ENCODE measurements at regions not wholly inside any gene's neighbourhood (a gene's known extent, or its start where the extent isn't known, plus 50 kb on each side); places are given as distances from the start of the nearest gene placed in this dataset.

DNA sequence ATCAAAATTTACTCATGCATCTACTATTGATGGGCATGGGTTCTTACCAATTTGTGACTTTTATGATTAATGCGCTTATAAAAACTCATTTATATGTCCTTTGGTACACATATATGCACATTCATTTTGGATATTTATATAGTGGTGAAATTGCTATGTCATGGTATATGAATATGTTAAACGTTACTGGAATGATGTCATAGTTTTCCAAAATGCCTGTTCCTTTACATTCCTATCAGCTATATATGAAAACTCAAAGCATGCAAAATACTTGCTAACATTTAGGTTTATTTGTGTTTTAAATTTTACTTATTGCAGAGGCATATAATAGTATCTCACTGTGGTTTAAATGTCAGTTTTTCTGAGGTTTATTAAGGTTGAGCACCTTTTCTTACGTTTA, 1403.1 kb downstream of the HACE1 start:
- no peak overlapping the region for H3K27ac Mint-ChIP-seq (ENCODE audit: unreplicated experiment)
- TF ChIP-seq, protein P1, sequence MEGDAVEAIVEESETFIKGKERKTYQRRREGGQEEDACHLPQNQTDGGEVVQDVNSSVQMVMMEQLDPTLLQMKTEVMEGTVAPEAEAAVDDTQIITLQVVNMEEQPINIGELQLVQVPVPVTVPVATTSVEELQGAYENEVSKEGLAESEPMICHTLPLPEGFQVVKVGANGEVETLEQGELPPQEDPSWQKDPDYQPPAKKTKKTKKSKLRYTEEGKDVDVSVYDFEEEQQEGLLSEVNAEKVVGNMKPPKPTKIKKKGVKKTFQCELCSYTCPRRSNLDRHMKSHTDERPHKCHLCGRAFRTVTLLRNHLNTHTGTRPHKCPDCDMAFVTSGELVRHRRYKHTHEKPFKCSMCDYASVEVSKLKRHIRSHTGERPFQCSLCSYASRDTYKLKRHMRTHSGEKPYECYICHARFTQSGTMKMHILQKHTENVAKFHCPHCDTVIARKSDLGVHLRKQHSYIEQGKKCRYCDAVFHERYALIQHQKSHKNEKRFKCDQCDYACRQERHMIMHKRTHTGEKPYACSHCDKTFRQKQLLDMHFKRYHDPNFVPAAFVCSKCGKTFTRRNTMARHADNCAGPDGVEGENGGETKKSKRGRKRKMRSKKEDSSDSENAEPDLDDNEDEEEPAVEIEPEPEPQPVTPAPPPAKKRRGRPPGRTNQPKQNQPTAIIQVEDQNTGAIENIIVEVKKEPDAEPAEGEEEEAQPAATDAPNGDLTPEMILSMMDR (IDR thresholded peaks at IDR 0.05; ENCODE audit: partially characterized antibody, unreplicated experiment) = no peak
- no peaks in the 10 kb centered on the region for H3K36me3 Mint-ChIP-seq (ENCODE audit: unreplicated experiment)
- no peaks in the 10 kb centered on the region for H3K4me1 Mint-ChIP-seq (ENCODE audit: low read depth, unreplicated experiment)
- no peak overlapping the region for H3K4me3 Mint-ChIP-seq (ENCODE audit: unreplicated experiment)
- no peaks in the 10 kb centered on the region for H3K9me3 Mint-ChIP-seq (ENCODE audit: unreplicated experiment)
- no peak for DNase-seq
- peaks cover 2% of the 10 kb centered on the region for H3K27me3 Mint-ChIP-seq (ENCODE audit: unreplicated experiment)

DNA sequence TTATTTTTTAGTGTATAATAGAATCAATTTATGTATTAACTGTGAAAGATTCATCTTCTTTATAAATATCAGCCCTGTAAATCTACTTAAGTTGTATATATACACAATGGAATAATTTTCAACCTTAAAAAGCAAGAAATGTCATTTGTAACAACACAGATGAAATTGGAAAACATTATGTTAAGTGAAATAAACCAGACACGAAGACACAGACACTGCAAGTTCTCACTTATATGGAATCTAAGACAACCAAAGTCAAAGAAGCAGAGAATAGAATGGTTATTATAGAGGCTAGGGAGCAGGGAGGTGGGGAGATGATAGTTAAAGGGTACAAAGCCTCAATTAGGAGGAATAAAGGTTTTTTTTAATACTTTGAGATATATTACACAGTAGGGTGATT, 1404.4 kb downstream of the HACE1 start:
- peaks cover 2% of the 10 kb centered on the region for H3K27me3 Mint-ChIP-seq (ENCODE audit: unreplicated experiment)
- H3K4me1 Mint-ChIP-seq (ENCODE audit: low read depth, unreplicated experiment) = no peaks in the 10 kb centered on the region
- no peak overlapping the region for H3K27ac Mint-ChIP-seq (ENCODE audit: unreplicated experiment)
- no peaks in the 10 kb centered on the region for H3K9me3 Mint-ChIP-seq (ENCODE audit: unreplicated experiment)
- DNase-seq = no peak
- H3K4me3 Mint-ChIP-seq (ENCODE audit: unreplicated experiment) = no peak overlapping the region
- H3K36me3 Mint-ChIP-seq (ENCODE audit: unreplicated experiment) = no peaks in the 10 kb centered on the region
- TF ChIP-seq, protein P1 (IDR thresholded peaks at IDR 0.05; ENCODE audit: partially characterized antibody, unreplicated experiment) = no peak

DNA sequence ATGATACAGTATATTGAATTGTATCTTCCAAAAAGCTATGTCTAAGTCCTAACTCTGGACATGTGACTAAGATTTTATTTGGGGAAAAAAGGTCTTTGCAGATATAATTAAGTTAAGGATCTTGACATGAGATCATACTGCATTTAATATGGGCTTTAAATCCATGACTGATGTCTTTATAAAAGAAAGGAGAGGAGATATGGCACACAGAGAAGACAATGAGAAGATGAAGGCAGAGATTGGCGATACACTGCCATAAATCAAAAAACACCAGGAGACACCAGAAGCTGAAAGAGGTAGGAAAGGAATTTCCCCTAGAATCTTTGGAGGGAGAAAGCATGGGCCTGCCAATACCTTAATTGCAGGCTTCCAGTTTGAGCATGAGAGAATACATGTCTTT, 1450.2 kb downstream of the HACE1 start:
- Mint-ChIP-seq H3K36me3 (ENCODE audit: unreplicated experiment) (no peaks in the 10 kb centered on the region), H3K27ac (ENCODE audit: unreplicated experiment) (no peak overlapping the region), H3K4me3 (ENCODE audit: unreplicated experiment) (no peak overlapping the region), H3K4me1 (ENCODE audit: low read depth, unreplicated experiment) (no peaks in the 10 kb centered on the region), H3K9me3 (ENCODE audit: unreplicated experiment) (no peaks in the 10 kb centered on the region), H3K27me3 (ENCODE audit: unreplicated experiment) (no peaks in the 10 kb centered on the region)
- TF ChIP-seq, protein P1 (IDR thresholded peaks at IDR 0.05; ENCODE audit: partially characterized antibody, unreplicated experiment) = no peak
- no peak for DNase-seq

DNA sequence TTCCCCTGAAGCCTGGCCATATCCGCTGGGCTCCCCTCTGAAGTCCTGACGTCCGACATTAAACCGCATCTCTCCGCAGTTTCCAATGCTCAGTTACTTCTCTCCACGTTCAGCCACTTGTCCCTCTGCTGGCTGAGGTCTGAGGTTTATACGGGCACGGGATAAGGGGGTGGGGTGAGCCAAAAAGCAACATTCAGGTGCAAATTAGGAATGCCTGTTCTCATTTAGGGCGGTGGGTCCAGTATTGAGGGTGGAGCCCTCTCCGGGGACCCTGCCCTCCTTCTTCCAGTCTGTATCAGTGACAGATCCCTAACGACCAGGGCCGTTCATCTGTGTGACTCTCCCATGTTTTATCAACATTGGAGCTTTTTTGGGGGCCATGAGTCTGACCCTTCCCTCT, 1454.4 kb downstream of the HACE1 start:
- TF ChIP-seq, protein P1 (IDR thresholded peaks at IDR 0.05; ENCODE audit: partially characterized antibody, unreplicated experiment) = no peak
- Mint-ChIP-seq H3K36me3 (ENCODE audit: unreplicated experiment) (no peaks in the 10 kb centered on the region), H3K27me3 (ENCODE audit: unreplicated experiment) (no peaks in the 10 kb centered on the region), H3K4me3 (ENCODE audit: unreplicated experiment) (no peak overlapping the region), H3K9me3 (ENCODE audit: unreplicated experiment) (no peaks in the 10 kb centered on the region), H3K27ac (ENCODE audit: unreplicated experiment) (no peak overlapping the region), H3K4me1 (ENCODE audit: low read depth, unreplicated experiment) (peaks cover 4% of the 10 kb centered on the region)
- DNase-seq = no peak

DNA sequence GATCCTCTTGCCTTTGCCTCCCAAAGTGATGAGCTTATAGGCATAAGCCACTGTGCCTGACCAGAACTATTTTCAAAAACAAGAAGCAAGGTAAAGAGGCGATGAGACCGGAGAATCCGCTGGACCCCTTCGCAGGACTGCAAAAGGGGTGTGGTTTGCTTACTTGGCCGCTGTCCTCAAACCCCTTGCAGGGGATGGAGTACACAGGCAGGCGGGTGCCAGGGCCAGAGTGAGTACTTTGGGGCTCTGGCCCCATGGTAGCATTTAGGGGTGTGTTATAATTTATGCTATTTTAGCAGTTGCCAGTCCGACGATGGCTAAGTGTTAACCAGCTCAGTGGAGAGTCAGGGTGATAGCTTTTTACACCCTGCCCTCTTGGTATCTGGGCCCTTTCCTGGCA, 1454.9 kb downstream of the HACE1 start:
- TF ChIP-seq, protein P1 (IDR thresholded peaks at IDR 0.05; ENCODE audit: partially characterized antibody, unreplicated experiment) = no peak
- Mint-ChIP-seq H3K36me3 (ENCODE audit: unreplicated experiment) (no peaks in the 10 kb centered on the region), H3K27me3 (ENCODE audit: unreplicated experiment) (no peaks in the 10 kb centered on the region), H3K9me3 (ENCODE audit: unreplicated experiment) (no peaks in the 10 kb centered on the region), H3K4me1 (ENCODE audit: low read depth, unreplicated experiment) (peaks cover 4% of the 10 kb centered on the region), H3K27ac (ENCODE audit: unreplicated experiment) (no peak overlapping the region), H3K4me3 (ENCODE audit: unreplicated experiment) (no peak overlapping the region)
- no peak for DNase-seq

Data from glutamatergic neuron (in vitro differentiated cells).